NCI-H82 treated with DMSO at 0.1 percent for 48 hours (cell line): ENCODE measurements at regions not wholly inside any gene's neighbourhood (a gene's known extent, or its start where the extent isn't known, plus 50 kb on each side); places are given as distances from the start of the nearest gene placed in this dataset.

ENCODE experiments used
- DNase-seq: peaks from one replicate; lab custom pipeline; 2025; ENCODE audit not compliant: unreplicated experiment; lab: John Stamatoyannopoulos, UW

- DNase-seq = no peak
These were observed 82.2 kb upstream of the HDAC4 start for GRCh38 chr2:239482778-239483712.

GRCh38 chr2:239479471-239479870 lies 78.7 kb upstream of the HDAC4 start:
- no peak for DNase-seq

GRCh38 chr2:239477591-239477990 lies 76.8 kb upstream of the HDAC4 start:
- DNase-seq = no peak

GRCh38 chr2:239476757-239477585 lies 76.2 kb upstream of the HDAC4 start:
- DNase-seq = no peak

- DNase-seq = no peak
These were observed 75.4 kb upstream of the HDAC4 start for GRCh38 chr2:239476029-239476756.

GRCh38 chr2:239475161-239476028 lies 74.6 kb upstream of the HDAC4 start:
- DNase-seq = no peak

GRCh38 chr2:239473211-239473805 lies 72.5 kb upstream of the HDAC4 start:
- DNase-seq = no peak

GRCh38 chr2:239472235-239472775 lies 71.5 kb upstream of the HDAC4 start:
- no peak for DNase-seq

GRCh38 chr2:239471011-239471792 lies 70.4 kb upstream of the HDAC4 start:
- DNase-seq = no peak

- DNase-seq = no peak
These were observed 69.5 kb upstream of the HDAC4 start for GRCh38 chr2:239470151-239470900.

GRCh38 chr2:239469106-239469960 lies 68.5 kb upstream of the HDAC4 start:
- no peak for DNase-seq

GRCh38 chr2:239468491-239469105 lies 67.8 kb upstream of the HDAC4 start:
- no peak for DNase-seq

- DNase-seq = no peak
These were observed 67.2 kb upstream of the HDAC4 start for GRCh38 chr2:239467956-239468490.

GRCh38 chr2:239467281-239467955 lies 66.6 kb upstream of the HDAC4 start:
- no peak for DNase-seq

GRCh38 chr2:239466755-239467271 lies 66.0 kb upstream of the HDAC4 start:
- no peak for DNase-seq
